NOMO-1 treated with DMSO at 0.1 percent for 48 hours (cell line): ENCODE measurements at regions not wholly inside any gene's neighbourhood (a gene's known extent, or its start where the extent isn't known, plus 50 kb on each side); places are given as distances from the start of the nearest gene placed in this dataset.

Source experiments
- DNase-seq: peaks from one replicate; lab custom pipeline; 2025; ENCODE audit not compliant: unreplicated experiment; lab: John Stamatoyannopoulos, UW

DNA sequence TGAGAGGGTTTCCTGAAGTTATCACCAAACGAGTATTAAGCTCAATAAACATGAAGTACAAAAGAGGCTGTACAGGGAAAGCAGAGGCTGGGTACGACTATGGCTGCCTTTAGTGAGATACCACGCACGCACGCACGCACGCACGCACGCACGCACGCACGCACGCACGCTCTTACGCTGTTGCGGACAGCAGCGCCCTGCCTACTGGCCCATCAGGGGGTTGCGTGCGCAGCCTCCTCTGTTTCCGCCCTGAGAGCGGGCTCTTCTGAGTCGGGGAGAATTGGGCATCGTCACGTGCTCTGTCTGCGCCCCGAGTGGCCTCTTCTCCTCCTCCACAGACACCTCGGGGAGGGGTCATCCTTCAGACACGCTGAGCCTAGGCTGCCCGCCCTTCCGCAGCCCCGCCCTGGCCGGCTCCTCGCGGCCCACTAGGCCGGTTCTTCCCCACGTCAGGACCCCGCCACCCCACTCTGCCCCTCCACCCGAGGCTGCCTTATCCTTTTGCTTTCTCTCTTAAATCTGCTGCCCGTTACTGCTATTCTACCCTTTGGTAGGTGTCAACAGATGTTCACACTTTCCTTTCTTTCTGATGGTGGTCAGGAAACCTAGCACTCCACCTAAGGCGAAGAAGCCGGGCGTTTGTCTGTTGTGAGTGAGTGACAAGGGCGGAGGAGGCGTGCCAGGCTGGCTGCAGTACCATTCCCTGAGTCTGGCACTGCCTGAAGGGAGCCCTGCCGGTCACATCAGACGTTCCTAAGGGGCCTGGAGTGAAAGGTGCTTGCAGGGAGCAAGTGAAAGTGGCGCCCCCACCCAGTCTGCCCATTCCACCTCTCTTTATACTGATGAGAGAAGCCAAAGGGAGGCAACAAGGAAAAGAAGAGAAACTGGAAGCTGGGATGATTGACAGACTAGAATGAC is 300.4 kb upstream of the B3GAT1 start:
- no peak for DNase-seq

- DNase-seq = no peak
These were observed 299.5 kb upstream of the B3GAT1 start for GRCh38 chr11:134711588-134711987.

DNA sequence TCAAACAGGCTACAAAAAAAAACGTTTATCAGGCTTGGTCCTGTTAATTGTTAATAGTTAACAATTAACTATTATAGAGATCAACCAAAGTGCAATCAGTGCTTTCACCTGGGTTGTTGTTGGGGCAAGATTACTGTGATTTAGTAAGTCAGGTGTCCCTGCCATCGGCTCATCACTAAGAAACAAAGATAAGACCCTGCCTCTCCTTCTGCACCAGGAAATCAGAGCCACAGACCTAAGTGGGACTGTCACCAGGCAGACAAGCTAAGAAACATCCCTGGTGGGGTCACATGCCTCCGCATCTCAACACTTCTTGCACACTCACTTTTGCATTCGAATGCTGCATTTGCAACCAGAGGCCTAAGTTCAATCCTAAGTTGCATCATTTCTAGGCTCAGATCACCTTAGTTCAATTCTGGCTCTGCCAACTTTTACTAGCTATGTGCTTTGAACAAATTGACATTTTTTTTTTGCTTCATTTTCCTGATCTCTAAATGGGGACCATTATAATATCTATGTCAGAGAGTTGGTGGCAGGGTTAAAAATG is 298.9 kb upstream of the B3GAT1 start:
- DNase-seq = no peak

DNA sequence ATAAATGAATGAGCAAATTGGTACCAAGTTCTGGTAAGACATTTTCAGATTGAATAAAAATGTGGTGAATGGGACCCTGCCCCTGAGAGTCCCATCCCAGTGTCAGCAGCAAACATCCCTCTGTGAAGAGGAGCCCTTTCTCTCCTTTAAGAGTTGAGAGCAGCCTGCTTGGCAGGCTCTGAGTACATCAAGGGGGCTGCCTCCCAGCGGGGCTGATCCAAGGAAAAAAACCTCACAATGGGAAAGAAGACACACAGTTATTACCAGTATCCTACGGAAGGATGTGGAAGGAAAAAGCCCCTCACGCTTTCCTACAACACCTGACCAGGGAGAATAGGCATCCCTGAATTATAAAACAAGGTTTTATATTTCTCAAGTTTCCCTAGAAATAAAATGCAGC is 293.8 kb upstream of the B3GAT1 start:
- no peak for DNase-seq

- DNase-seq = no peak
These were observed 290.8 kb upstream of the B3GAT1 start for GRCh38 chr11:134702827-134703226.

DNA sequence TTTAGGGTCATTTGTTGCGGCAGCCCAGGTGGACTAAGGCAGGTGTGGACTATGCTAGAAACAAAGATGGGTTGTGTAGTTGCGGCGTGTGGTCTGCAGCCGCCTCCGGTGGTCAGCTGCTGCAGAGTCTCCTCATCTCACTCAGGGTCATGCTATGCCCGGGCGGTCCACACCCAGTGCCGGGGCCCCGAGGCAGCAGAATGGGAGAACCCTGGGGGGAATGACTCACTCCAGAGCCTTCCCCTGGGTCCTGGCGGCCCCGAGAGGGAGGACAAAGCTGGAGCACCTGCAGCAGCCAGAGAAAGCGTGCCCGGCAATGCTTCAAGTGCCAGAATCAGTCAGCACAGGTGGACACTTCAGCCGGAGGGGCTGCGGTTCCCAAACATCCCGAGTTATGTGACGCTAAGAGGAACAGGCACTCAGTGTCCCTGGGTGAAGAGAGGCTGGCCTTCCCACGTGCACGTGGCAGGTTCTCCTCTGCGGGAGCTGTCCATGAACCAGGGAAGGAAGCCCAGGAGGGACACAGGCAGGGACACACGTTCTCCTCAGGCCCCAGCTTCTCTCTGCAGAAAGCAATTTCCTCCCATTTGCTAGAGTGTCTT is 289.6 kb upstream of the B3GAT1 start:
- no peak for DNase-seq

DNA sequence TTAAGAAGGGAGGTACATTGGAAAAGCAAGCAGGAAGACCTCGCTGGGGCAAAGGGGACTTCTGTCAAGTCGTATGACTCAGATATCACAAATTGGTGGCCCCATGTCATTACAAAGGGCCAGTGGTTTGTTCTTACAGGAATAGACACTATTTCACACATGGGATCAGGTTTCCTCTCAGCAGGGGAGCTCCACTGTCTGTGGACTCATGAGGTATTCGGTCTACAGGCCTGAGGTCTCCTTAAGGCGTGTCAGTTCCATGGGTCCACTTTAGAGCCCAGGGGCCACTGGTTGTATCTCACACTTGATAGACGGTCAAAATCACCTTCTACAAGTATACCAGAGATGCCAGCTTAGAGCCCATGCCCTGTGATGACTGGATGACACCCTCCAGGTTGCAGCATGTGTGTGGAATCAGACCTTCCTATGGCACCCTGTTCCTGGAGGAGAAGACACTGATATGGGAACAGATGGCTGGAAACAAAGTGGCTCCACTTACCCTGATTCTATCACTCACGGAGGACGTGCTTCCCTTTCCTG is 288.1 kb upstream of the B3GAT1 start:
- DNase-seq = no peak

- no peak for DNase-seq
These were observed 284.4 kb upstream of the B3GAT1 start for GRCh38 chr11:134696455-134696854.

DNA sequence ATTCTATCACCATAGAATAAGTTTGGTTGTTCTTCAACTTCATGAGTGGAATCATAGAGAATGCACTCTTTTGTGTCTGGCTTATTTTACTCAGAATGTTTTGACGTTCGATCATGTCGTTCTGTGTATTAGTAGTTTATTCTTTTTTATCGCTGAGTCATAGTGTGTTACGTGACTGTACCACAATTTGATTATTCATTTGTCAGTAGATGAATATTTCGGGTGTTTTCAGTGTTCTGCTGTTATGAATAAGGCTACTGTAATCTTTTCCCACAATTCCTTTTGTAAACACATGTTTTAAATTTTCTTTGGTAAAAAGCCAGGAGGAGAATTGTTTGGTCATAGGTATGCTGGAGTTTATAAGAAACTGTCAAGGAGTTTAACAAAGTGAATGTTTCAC is 279.9 kb upstream of the B3GAT1 start:
- DNase-seq = no peak

- DNase-seq = no peak
These were observed 279.3 kb upstream of the B3GAT1 start for GRCh38 chr11:134691295-134691873.

GRCh38 chr11:134689886-134690285 is 277.8 kb upstream of the B3GAT1 start:
- no peak for DNase-seq

- no peak for DNase-seq
These were observed 275.5 kb upstream of the B3GAT1 start for GRCh38 chr11:134687548-134687947.

DNA sequence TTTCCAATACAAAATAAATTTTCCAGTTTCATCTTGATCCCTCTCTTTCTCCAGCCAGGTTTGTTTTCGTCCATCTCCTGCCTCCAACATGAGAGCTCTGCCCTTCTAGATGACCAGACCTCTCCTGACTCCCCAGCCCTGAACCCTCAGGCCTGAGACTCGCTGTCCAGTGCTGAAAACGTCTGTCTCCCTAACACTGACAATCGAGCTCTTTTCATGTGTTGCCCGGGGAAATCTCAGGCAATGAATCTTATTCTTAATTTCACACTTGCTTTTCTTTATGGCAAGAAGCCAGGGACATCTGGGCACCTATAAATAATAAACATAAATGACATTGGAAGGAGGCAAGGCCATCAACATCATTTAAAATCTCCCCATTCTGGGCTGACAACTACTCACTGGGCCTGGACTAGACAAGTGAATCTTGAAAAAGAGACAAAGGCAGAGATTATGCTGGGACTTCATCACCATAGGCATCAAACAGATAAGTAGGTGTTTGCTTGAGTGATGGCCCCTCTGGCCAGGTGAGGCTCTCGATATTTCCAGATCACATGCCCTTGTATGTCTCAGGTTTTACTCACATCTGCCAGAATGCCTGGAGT is 274.5 kb upstream of the B3GAT1 start:
- DNase-seq = no peak

- DNase-seq = no peak
These were observed 273.8 kb upstream of the B3GAT1 start for GRCh38 chr11:134685793-134686380.

- no peak for DNase-seq
These were observed 272.5 kb upstream of the B3GAT1 start for GRCh38 chr11:134684576-134684975.

GRCh38 chr11:134683860-134684259 is 271.8 kb upstream of the B3GAT1 start:
- no peak for DNase-seq

DNA sequence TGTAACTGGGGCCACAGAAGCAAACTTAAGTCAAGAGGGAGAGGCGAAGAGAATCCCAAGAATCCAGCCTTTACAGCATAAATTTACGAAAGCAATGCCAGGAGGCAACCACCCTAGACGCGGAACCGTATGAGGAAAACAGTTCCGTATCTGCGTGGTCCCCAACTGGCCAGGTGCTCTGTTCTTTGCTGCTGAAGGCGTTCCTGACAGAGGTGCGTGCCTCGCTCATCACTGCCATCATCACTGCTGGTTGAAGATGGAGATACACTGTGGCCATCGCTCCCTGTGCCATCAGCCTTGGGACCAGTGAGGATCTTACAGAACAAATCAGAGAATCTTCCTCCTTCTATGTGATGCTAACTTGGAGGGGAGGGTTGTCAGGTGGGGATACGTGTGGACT is 270.5 kb upstream of the B3GAT1 start:
- no peak for DNase-seq

- DNase-seq = no peak
These were observed 267.6 kb upstream of the B3GAT1 start for GRCh38 chr11:134679592-134679991.

- DNase-seq = no peak
These were observed 266.7 kb upstream of the B3GAT1 start for GRCh38 chr11:134678744-134679143.

DNA sequence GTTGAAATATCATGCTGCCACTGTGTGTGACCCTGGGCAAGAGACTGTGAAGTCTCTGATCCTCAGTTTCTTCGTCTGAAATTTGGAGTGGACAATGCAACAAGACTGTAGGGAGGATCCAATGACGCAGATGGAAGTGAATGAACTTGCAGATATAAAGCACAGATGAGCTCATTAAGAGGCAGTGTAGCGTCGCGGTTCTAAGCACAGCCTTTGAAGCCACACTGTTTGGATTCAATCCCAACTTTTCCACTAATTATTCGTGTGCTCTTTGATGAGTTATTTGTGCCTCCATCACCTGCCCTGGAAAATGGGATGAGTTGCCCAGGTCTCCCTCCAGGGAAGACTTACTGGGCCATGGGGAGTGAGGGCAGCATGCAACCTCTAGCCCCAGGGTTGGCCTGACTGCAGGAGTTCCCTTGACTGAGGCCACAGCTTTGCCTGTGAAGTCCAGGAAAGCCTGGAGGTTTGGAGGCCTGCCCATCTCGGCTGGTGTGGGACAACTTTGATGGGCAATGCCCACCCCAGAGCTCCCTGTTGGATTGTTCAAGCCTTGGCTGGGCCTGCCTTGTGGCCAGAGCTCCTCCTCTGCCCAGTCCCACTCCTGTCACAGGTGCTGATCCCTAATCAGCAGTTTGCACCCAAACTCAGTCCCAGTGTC is 266.0 kb upstream of the B3GAT1 start:
- no peak for DNase-seq
